ENCODE measurements at regions not wholly inside any gene's neighbourhood (a gene's known extent, or its start where the extent isn't known, plus 50 kb on each side); places are given as distances from the start of the nearest gene placed in this dataset.

DNA sequence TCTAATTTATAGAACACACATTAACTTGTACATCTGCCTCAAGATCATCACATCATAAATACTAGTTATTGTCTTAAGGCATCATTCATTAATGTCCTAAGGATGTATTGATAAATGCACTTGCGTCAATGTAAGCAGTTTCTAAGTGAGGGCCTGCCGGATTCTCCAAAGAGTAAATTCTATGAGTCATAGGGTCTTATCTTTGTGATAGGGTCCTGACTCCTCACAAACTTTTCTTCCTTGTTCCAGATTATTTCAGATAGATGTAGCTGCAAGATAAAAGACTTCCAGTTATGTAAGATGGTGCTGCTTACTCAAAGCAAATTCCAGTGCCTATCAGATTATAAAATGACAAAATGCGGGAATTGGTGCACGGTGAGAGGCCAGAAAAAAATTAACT is 315.0 kb upstream of the SLC39A10 start:
- TF ChIP-seq, protein P1, sequence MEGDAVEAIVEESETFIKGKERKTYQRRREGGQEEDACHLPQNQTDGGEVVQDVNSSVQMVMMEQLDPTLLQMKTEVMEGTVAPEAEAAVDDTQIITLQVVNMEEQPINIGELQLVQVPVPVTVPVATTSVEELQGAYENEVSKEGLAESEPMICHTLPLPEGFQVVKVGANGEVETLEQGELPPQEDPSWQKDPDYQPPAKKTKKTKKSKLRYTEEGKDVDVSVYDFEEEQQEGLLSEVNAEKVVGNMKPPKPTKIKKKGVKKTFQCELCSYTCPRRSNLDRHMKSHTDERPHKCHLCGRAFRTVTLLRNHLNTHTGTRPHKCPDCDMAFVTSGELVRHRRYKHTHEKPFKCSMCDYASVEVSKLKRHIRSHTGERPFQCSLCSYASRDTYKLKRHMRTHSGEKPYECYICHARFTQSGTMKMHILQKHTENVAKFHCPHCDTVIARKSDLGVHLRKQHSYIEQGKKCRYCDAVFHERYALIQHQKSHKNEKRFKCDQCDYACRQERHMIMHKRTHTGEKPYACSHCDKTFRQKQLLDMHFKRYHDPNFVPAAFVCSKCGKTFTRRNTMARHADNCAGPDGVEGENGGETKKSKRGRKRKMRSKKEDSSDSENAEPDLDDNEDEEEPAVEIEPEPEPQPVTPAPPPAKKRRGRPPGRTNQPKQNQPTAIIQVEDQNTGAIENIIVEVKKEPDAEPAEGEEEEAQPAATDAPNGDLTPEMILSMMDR (conservative IDR thresholded peaks at IDR 0.05; ENCODE audit: low read length) = no peak
- TF ChIP-seq EZH2phosphoT487 (IDR thresholded peaks at IDR 0.05; ENCODE audit: borderline replicate concordance, low read depth, low read length) = no peak
